HG03108 (cell line): ENCODE measurements at regions not wholly inside any gene's neighbourhood (a gene's known extent, or its start where the extent isn't known, plus 50 kb on each side); places are given as distances from the start of the nearest gene placed in this dataset.

ENCODE experiments used
- ATAC-seq: cut with Tn5 transposase; IDR thresholded peaks from one replicate; pipeline ENCODE4 v1.9.1; 2021; ENCODE audit warnings: moderate library complexity; ENCODE audit not compliant: unreplicated experiment

- no peak for ATAC-seq
Observed at GRCh38 chr6:163904186-163904585, 489.7 kb downstream of the QKI start.

GRCh38 chr6:163903541-163903940 lies 489.0 kb downstream of the QKI start:
- no peak for ATAC-seq

- no peak for ATAC-seq
Observed at GRCh38 chr6:163902993-163903392, 488.5 kb downstream of the QKI start.

DNA sequence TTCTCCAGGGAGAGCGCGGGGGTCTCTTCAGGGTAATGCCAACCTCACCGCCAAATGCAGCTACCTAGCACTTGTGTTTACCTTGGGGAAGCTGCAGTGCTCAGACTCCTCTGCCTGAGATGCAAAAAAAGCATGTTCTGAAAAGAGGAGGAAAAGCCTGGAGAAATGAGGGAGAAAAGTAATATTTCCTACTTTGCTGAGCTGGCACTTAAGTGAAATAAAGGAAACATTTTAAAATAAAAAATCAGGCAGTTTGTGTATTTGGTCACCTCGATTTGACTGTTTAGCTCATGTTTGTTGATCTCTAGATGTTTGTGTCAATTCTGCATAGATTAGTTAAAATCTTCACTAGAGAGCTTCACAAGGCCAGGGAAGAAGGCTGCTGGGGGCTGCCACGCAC lies 487.2 kb downstream of the QKI start:
- ATAC-seq, result no peak

GRCh38 chr6:163900570-163900969 lies 486.1 kb downstream of the QKI start:
- ATAC-seq, result no peak

DNA sequence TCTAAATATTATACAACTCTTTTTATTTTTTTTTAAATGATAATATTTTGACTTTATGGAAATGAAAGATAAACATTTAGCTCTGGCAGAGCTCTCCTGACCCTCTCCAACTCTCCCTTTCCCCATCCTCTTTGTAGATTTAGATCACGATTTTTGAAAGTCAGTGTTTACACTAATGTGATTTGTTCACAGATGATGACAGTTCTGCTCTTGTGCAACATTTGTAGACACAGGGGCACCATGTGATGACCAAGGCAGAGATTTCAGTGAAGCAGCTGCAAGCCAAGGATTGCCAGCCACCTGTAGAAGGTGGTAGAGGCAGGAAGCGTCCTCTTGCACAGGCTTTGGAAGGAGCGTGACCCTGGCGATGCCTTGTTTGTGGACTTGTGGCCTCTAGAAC lies 483.2 kb downstream of the QKI start:
- no peak for ATAC-seq

DNA sequence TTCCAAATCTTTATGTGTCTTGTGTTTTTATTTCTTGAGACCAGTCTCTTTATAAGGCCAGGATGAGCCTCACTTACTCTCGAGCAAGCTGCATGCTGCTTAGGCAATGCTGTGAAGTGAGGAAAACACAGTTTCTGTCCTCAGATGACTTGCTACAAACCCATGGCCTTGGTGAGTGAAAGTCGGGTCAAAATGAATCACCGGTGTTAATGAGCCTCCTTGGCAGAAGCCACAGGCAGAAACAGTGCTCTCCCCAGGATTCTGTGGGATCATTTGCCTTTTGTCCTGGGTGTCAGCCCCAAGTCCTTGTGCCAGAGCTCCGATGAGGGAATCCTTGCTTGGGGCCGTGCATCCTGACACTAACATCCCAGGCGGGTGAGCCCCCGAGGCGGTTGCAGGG lies 482.5 kb downstream of the QKI start:
- no peak for ATAC-seq

GRCh38 chr6:163895162-163895561 lies 480.6 kb downstream of the QKI start:
- ATAC-seq, result no peak

DNA sequence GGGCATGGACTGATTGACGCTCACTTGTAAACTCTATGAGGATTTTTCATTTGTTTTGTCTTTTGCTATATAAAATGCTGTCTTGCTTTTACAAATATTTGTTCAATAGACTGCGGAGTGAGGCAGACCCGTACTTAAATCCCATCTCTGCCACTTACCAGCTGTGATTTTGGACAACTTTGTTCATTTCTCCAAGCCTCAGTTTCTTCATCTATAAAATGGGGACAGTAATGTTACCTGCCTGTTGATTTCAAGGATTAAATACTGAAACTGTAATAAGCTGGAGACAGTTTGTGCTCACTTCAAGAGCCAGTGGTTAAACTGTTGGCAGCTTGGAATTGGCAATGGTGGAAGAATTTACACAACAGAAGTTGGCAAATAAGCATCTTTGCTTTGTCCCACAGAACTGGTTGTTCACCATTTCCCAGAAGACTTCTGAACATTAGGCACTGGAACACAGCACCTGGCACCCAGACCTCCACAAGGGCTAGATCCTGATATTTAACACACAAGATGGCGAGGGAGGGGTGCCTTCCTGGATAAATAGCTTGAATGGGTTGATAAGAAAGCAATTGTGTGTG lies 479.2 kb downstream of the QKI start:
- no peak for ATAC-seq

DNA sequence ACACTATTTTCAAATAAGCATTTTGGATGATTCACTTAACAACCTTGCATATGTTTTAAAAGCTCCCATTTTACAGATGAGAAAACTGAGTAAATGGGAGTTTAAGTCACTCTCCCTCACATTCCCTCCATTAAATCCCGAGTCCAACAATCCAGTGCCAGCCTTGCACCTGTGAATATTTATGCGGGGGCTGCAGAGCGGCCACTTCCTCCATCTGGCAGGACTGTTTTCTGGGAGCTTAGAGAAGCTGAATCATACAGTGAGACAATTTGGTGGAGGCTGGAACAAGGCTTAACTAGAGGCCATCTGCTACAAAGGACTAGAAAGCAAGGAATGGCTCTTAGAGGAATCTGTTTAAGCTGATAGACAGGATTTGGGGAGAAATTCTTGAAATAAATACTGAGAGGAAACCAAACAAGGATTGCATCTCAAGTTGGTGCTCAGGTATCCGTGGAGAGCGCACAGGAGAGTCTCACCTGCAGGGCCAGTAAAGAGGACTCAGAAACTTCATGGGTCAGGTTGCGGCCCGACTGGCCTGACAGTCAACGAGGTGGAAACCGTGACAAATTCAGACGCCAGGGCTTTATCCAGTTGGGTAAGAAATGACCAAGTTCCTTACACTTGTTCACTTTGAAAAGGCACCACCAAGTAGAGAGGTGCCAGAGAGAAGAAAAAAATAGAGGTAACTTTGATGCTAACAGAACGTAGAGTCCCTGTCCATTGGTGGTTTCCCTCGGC lies 478.5 kb downstream of the QKI start:
- no peak for ATAC-seq

DNA sequence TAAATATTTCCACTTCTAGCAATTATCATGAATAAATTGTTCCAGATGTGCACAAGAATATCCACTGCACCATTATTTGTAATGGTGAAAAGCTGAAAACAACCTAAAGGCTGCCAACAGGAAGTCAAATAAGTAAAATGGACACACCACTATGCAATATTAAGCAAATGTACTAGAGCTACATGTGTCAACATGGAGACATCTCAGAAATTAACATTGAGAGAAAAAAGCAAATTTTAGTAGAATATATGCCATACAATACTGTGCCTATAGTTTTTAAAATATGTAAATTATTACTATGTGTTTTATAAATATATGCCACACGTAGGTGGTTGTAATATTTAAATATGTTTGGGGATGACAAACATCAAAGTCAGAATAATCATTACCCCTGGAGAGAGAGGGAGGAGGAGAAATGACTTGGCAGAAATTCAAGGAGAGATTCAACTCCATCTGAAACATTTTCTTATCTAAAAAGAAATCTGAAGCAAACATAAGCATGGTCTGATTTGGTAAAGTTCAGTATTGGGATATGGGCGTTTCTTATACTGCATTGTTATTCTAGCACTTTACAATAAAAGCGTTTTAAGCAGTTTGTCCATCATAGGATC lies 475.5 kb downstream of the QKI start:
- no peak for ATAC-seq

- no peak for ATAC-seq
Observed at GRCh38 chr6:163888030-163888819, 473.7 kb downstream of the QKI start.

GRCh38 chr6:163886428-163886827 lies 471.9 kb downstream of the QKI start:
- no peak for ATAC-seq

DNA sequence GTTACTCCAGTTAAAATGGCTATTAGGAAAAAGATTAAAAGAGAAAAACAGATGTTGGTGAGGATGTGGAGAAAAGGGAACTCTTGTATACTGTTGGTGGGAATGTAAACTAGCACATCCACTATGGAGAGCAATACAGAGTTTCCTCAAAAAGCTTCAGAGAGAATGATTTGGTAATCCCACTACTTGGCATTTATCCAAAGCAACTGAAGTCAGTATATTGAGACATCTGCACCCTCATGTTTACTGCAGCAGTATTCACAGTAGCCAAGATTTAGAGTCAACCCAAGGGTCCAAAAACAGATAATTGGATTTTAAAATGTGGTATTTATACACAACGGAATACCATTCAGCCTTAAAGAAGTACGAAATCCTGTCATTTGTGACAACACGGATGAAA lies 469.5 kb downstream of the QKI start:
- ATAC-seq, result no peak

DNA sequence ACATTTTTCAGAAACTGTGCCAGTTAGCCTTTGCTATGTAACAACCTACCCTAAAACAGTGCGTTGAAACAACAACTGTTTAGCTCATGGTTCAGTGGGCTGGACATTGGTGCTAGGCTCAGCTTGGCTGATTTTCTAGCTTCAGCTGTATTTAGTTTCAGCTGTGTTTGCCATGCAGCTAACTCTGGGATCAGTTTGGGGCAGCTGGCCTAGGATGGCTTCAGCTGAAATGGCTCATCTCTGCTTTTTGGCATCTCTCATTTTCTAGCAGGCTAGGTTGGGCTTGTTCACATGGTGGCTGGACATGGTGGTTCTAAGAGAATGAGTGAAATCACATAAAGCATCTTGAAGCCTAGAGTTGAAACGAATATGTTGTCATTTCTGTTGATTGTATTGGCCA lies 464.2 kb downstream of the QKI start:
- no peak for ATAC-seq

DNA sequence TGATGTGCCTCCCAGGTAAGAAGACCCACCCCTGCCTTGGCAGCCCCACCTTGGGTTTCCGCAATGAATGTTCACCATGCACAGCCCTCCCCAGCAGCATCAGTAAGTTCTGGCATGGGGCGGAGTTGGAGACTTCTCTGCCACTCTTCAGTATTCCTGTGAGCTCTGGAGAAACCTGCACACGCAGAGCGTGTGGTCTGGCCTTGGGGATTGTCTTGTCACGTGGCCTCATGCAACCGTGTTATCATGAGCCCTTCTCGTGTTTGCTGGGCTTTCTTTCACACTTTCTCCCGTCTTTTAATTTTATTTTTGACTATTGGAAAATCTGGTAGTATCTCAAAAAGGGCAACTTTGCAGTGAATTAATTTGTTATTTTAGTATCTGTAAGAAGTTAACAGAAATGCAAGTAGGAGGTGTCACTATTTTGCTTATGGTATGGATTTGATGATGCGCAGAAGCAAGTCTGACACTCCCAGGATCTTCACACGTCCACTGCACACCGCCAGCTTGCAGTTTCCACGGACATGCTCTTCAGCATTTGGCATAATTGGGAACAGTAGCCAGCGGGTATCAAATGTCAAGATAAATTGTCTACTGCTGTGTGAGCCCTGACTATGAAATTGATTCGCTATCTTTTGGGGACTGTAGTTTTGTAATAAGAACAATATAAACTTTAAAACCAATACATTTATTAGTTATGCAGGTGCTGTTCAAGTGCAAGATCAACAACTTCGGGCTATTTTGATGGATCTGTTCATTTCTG lies 463.5 kb downstream of the QKI start:
- ATAC-seq, result no peak

DNA sequence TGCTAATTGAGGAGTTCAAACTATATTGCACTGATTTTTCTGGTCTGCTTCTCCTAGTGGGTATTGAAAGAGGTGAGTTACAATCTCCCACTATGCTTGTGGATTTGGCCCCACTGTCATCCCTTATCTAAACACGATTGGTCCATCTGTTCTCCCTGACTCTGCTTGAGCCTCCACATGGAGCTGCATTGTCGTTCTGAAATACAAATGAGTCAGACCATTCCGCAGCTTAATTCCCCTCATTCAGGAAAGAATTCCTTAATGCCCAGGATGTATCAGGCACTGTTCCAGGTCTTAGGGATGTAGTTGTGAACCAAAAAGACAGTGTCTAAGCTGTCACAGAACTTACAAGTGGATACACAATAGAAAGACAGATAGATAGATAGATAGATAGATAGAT lies 461.9 kb downstream of the QKI start:
- ATAC-seq, result no peak

- ATAC-seq, result no peak
Observed at GRCh38 chr6:163874784-163875183, 460.3 kb downstream of the QKI start.

DNA sequence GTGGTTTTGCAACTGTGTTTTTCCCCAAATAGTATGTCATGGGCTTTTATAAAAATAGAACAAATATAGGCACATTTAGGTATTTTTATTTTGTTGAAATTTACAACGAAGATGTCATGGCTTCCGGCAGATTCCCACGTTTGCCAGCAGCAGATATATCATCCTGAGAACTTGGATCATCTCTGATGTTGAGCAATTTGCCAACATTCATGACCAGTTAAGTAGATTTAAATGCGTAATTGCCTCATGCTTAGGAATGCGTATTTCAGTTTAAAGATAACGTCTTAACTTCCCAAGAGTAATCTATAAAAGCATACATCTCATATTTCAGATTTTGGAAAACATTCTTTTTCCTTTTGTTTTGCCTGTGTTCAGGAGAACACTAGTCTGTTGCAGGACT lies 457.8 kb downstream of the QKI start:
- ATAC-seq, result no peak

DNA sequence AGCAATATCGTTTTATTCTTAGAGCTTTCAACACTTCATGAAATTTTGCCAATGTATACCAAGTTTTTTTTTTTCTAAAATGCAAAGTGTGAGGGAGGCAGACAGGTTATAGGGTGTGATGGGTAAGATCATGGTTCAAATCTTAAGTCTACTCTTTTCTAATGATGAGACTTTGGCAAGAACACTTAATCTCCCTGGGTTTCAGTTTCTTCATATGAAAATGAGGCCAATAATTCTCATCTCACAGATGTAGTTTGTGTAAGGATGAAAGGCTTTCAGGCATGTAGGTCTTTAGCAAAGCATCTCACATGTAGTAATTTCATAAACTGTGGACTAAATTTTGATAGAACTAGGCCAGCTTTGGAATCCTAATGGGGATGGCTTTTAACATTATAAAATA lies 457.1 kb downstream of the QKI start:
- no peak for ATAC-seq
